HG03095 (cell line): ENCODE measurements at regions not wholly inside any gene's neighbourhood (a gene's known extent, or its start where the extent isn't known, plus 50 kb on each side); places are given as distances from the start of the nearest gene placed in this dataset.
"Not testable (repeated sequence)": the region's sequence is repeated elsewhere in the genome, so short reads cannot be mapped to it uniquely, and the experiment has no call there.

ENCODE experiments used
- ATAC-seq: cut with Tn5 transposase; IDR thresholded peaks from one replicate; pipeline ENCODE4 v1.9.1; 2021; ENCODE audit warnings: moderate library complexity; ENCODE audit not compliant: unreplicated experiment

- no peak for ATAC-seq
These were observed 126.9 kb upstream of the SLC7A14 start for GRCh38 chr3:170712798-170713197.

GRCh38 chr3:170712336-170712735 lies 126.5 kb upstream of the SLC7A14 start:
- ATAC-seq, result no peak

GRCh38 chr3:170711786-170712185 lies 125.9 kb upstream of the SLC7A14 start:
- no peak for ATAC-seq

- ATAC-seq, result no peak
These were observed 123.2 kb upstream of the SLC7A14 start for GRCh38 chr3:170709046-170709445.

- ATAC-seq, result no peak
These were observed 122.0 kb upstream of the SLC7A14 start for GRCh38 chr3:170707899-170708298.

- ATAC-seq, result no peak
These were observed 119.3 kb upstream of the SLC7A14 start for GRCh38 chr3:170705131-170705530.

- no peak for ATAC-seq
These were observed 117.3 kb upstream of the SLC7A14 start for GRCh38 chr3:170703121-170703588.

GRCh38 chr3:170701696-170702678 lies 116.1 kb upstream of the SLC7A14 start:
- ATAC-seq, result no peak

GRCh38 chr3:170700054-170700404 lies 114.2 kb upstream of the SLC7A14 start:
- ATAC-seq, result no peak

- no peak for ATAC-seq
These were observed 113.5 kb upstream of the SLC7A14 start for GRCh38 chr3:170699158-170700053.

GRCh38 chr3:170697908-170698307 lies 112.0 kb upstream of the SLC7A14 start:
- ATAC-seq, result no peak

GRCh38 chr3:170697131-170697530 lies 111.3 kb upstream of the SLC7A14 start:
- ATAC-seq, result no peak

GRCh38 chr3:170695486-170696064 lies 109.7 kb upstream of the SLC7A14 start:
- ATAC-seq, result no peak

GRCh38 chr3:170692720-170693119 lies 106.8 kb upstream of the SLC7A14 start:
- no peak for ATAC-seq

GRCh38 chr3:170690661-170690981 lies 104.7 kb upstream of the SLC7A14 start:
- ATAC-seq, result no peak

- peak; percentile 68 for ATAC-seq
These were observed 104.2 kb upstream of the SLC7A14 start for GRCh38 chr3:170689893-170690660.

- no peak for ATAC-seq
These were observed 103.5 kb upstream of the SLC7A14 start for GRCh38 chr3:170689296-170689829.

- not testable (repeated sequence) for ATAC-seq
These were observed 102.3 kb upstream of the SLC7A14 start for GRCh38 chr3:170688222-170688621.

- no peak for ATAC-seq
These were observed 94.7 kb upstream of the SLC7A14 start for GRCh38 chr3:170680593-170680992.

GRCh38 chr3:170679190-170679589 lies 93.3 kb upstream of the SLC7A14 start:
- ATAC-seq, result no peak
